ENCODE measurements at regions not wholly inside any gene's neighbourhood (a gene's known extent, or its start where the extent isn't known, plus 50 kb on each side); places are given as distances from the start of the nearest gene placed in this dataset.
"Not testable (repeated sequence)": the region's sequence is repeated elsewhere in the genome, so short reads cannot be mapped to it uniquely, and the experiment has no call there.

GRCh38 chr1:196056966-196057365, 551.3 kb downstream of the KCNT2 start:
- H3K27me3 Mint-ChIP-seq (ENCODE audit: insufficient read depth, unreplicated experiment), result no peaks in the 10 kb centered on the region
- POLR2A ChIA-PET, result interaction anchor here (0.6 kb wide), 1 partner anchor 120 kb away, joined by 3 read pairs; no protein-coding TSS in a partner anchor
- no peak overlapping the region for H3K4me3 Mint-ChIP-seq (ENCODE audit: unreplicated experiment)
- DNase-seq (ENCODE audit: unreplicated experiment), result no peak
- CTCF ChIA-PET, result interaction anchor here (0.6 to 1.0 kb wide), 2 partner anchors 117 to 279 kb away, joined by 3 to 4 read pairs; no protein-coding TSS in a partner anchor
- BruUV-seq (replicated peaks), result no TSS peak
- no peak overlapping the region for H3K27ac Mint-ChIP-seq (ENCODE audit: low read depth, unreplicated experiment)
- TF ChIP-seq CTCF (IDR thresholded peaks at IDR 0.05; ENCODE audit: unreplicated experiment), result no peak
- no peaks in the 10 kb centered on the region for H3K36me3 Mint-ChIP-seq (ENCODE audit: insufficient read depth, unreplicated experiment)
- no peaks in the 10 kb centered on the region for H3K9me3 Mint-ChIP-seq (ENCODE audit: unreplicated experiment)
- intact Hi-C loops (cut with micrococcal nuclease), result no loop called here
- no peaks in the 10 kb centered on the region for H3K4me1 Mint-ChIP-seq (ENCODE audit: insufficient read depth, unreplicated experiment)

- Mint-ChIP-seq H3K4me1 (ENCODE audit: insufficient read depth, unreplicated experiment) (no peaks in the 10 kb centered on the region), H3K9me3 (ENCODE audit: unreplicated experiment) (no peaks in the 10 kb centered on the region), H3K27me3 (ENCODE audit: insufficient read depth, unreplicated experiment) (no peaks in the 10 kb centered on the region), H3K27ac (ENCODE audit: low read depth, unreplicated experiment) (no peak overlapping the region), H3K36me3 (ENCODE audit: insufficient read depth, unreplicated experiment) (no peaks in the 10 kb centered on the region), H3K4me3 (ENCODE audit: unreplicated experiment) (no peak overlapping the region)
- ChIA-PET POLR2A (no interaction called here), CTCF (no interaction called here)
- intact Hi-C loops (cut with micrococcal nuclease), result no loop called here
- no peak for DNase-seq (ENCODE audit: unreplicated experiment)
- TF ChIP-seq CTCF (IDR thresholded peaks at IDR 0.05; ENCODE audit: unreplicated experiment), result no peak
- no TSS peak for BruUV-seq (replicated peaks)
These were observed 558.8 kb downstream of the KCNT2 start for GRCh38 chr1:196049407-196049806.

GRCh38 chr1:196043268-196043667, 565.0 kb downstream of the KCNT2 start:
- Mint-ChIP-seq H3K4me1 (ENCODE audit: insufficient read depth, unreplicated experiment) (no peaks in the 10 kb centered on the region), H3K27me3 (ENCODE audit: insufficient read depth, unreplicated experiment) (no peaks in the 10 kb centered on the region), H3K4me3 (ENCODE audit: unreplicated experiment) (no peak overlapping the region), H3K9me3 (ENCODE audit: unreplicated experiment) (peaks cover 14% of the 10 kb centered on the region), H3K27ac (ENCODE audit: low read depth, unreplicated experiment) (no peak overlapping the region), H3K36me3 (ENCODE audit: insufficient read depth, unreplicated experiment) (no peaks in the 10 kb centered on the region)
- intact Hi-C loops (cut with micrococcal nuclease), result no loop called here
- POLR2A ChIA-PET, result no interaction called here
- CTCF ChIA-PET, result no interaction called here
- DNase-seq (ENCODE audit: unreplicated experiment), result no peak
- no TSS peak for BruUV-seq (replicated peaks)
- TF ChIP-seq CTCF (IDR thresholded peaks at IDR 0.05; ENCODE audit: unreplicated experiment), result no peak

GRCh38 chr1:196034080-196034706, 574.0 kb downstream of the KCNT2 start:
- TF ChIP-seq CTCF (IDR thresholded peaks at IDR 0.05; ENCODE audit: unreplicated experiment), result no peak
- H3K4me1 Mint-ChIP-seq (ENCODE audit: insufficient read depth, unreplicated experiment), result no peaks in the 10 kb centered on the region
- ChIA-PET CTCF (no interaction called here), POLR2A (no interaction called here)
- H3K27ac Mint-ChIP-seq (ENCODE audit: low read depth, unreplicated experiment), result no peak overlapping the region
- no peaks in the 10 kb centered on the region for H3K36me3 Mint-ChIP-seq (ENCODE audit: insufficient read depth, unreplicated experiment)
- H3K4me3 Mint-ChIP-seq (ENCODE audit: unreplicated experiment), result no peak overlapping the region
- H3K9me3 Mint-ChIP-seq (ENCODE audit: unreplicated experiment), result no peaks in the 10 kb centered on the region
- intact Hi-C loops (cut with micrococcal nuclease), result no loop called here
- no TSS peak for BruUV-seq (replicated peaks)
- H3K27me3 Mint-ChIP-seq (ENCODE audit: insufficient read depth, unreplicated experiment), result no peaks in the 10 kb centered on the region
- DNase-seq (ENCODE audit: unreplicated experiment), result no peak

- H3K4me1 Mint-ChIP-seq (ENCODE audit: insufficient read depth, unreplicated experiment); H3K9me3 Mint-ChIP-seq (ENCODE audit: unreplicated experiment); BruUV-seq (replicated peaks); DNase-seq (ENCODE audit: unreplicated experiment); POLR2A ChIA-PET; H3K4me3 Mint-ChIP-seq (ENCODE audit: unreplicated experiment); H3K27ac Mint-ChIP-seq (ENCODE audit: low read depth, unreplicated experiment); intact Hi-C loops (cut with micrococcal nuclease); H3K36me3 Mint-ChIP-seq (ENCODE audit: insufficient read depth, unreplicated experiment); CTCF ChIA-PET; H3K27me3 Mint-ChIP-seq (ENCODE audit: insufficient read depth, unreplicated experiment): not testable (repeated sequence)
These were observed 576.9 kb downstream of the KCNT2 start for GRCh38 chr1:196031387-196031786.
